Choroid plexus epithelial cell (primary cell): ENCODE measurements at regions not wholly inside any gene's neighbourhood (a gene's known extent, or its start where the extent isn't known, plus 50 kb on each side); places are given as distances from the start of the nearest gene placed in this dataset.

ENCODE experiments used
- DNase-seq: peaks from one replicate; pipeline ENCODE4 v3.0.0-alpha.2; 2010; ENCODE audit warnings: low read depth
- H3K4me3 ChIP-seq: 2 replicates; pipeline ENCODE4 v1.5.1; 2011; ENCODE audit warnings: low read depth, mild to moderate bottlenecking, control low read depth, low read length, moderate library complexity
- CTCF ChIP-seq: conservative IDR thresholded peaks from 2 replicates; pipeline ENCODE4 v1.5.1; 2011; ENCODE audit warnings: low read depth, mild to moderate bottlenecking, control low read depth, inconsistent platforms, low read length, moderate library complexity

- TF ChIP-seq CTCF: no peak
- H3K4me3 ChIP-seq: no peak overlapping the region
- no peak for DNase-seq
These were observed 142.3 kb upstream of the JUN start for GRCh38 chr1:58926152-58926551.

GRCh38 chr1:58927041-58927721 lies 143.3 kb upstream of the JUN start:
- DNase-seq: no peak
- TF ChIP-seq CTCF: no peak
- no peak overlapping the region for H3K4me3 ChIP-seq

- no peak overlapping the region for H3K4me3 ChIP-seq
- DNase-seq: no peak
- no peak for TF ChIP-seq CTCF
These were observed 143.9 kb upstream of the JUN start for GRCh38 chr1:58927722-58928085.

- no peak for TF ChIP-seq CTCF
These were observed 144.7 kb upstream of the JUN start for GRCh38 chr1:58928514-58928913.

GRCh38 chr1:58929671-58930325 lies 146.0 kb upstream of the JUN start:
- H3K4me3 ChIP-seq: no peak overlapping the region
- DNase-seq: no peak
- no peak for TF ChIP-seq CTCF

More at GRCh38 chr1:58928514-58928913, 144.7 kb upstream of the JUN start:
- no peak overlapping the region for H3K4me3 ChIP-seq
- no peak for DNase-seq

GRCh38 chr1:58931024-58931423 lies 147.2 kb upstream of the JUN start:
- DNase-seq: no peak
- H3K4me3 ChIP-seq: no peak overlapping the region
- TF ChIP-seq CTCF: no peak

GRCh38 chr1:58931756-58932155 lies 147.9 kb upstream of the JUN start:
- no peak for DNase-seq
- H3K4me3 ChIP-seq: no peak overlapping the region
- no peak for TF ChIP-seq CTCF
